ENCODE measurements at regions not wholly inside any gene's neighbourhood (a gene's known extent, or its start where the extent isn't known, plus 50 kb on each side); places are given as distances from the start of the nearest gene placed in this dataset.

DNA sequence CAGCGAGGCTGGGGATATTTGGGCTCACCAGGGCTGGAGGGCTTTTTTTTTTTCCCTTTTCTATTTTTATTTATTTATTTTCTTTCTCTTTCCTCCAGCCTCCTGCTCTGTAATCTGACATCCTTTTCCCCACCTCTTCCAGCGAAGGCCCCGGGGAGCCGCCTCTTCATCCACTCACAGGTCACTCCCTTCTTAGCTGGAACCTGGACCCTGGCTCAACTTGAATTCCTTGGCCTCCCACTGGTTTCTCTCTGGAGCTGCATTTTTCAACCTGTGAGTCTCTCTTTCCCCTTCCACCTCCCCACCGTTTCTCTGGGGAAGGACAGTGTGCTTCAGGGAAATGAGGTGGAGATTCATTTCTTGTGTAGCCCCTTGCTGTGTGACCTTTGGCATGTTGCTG, 82.0 kb downstream of the MRM1 start:
- no peak overlapping the region for H3K4me3 Mint-ChIP-seq
- no peaks in the 10 kb centered on the region for H3K36me3 Mint-ChIP-seq (ENCODE audit: low read depth)
- H3K9me3 Mint-ChIP-seq: no peaks in the 10 kb centered on the region
- H3K4me1 Mint-ChIP-seq (ENCODE audit: low read depth): peaks cover 11% of the 10 kb centered on the region
- no peak for DNase-seq
- H3K27ac Mint-ChIP-seq: no peak overlapping the region
- H3K27me3 Mint-ChIP-seq (ENCODE audit: insufficient read depth): peaks cover 40% of the 10 kb centered on the region
- TF ChIP-seq, protein P1, sequence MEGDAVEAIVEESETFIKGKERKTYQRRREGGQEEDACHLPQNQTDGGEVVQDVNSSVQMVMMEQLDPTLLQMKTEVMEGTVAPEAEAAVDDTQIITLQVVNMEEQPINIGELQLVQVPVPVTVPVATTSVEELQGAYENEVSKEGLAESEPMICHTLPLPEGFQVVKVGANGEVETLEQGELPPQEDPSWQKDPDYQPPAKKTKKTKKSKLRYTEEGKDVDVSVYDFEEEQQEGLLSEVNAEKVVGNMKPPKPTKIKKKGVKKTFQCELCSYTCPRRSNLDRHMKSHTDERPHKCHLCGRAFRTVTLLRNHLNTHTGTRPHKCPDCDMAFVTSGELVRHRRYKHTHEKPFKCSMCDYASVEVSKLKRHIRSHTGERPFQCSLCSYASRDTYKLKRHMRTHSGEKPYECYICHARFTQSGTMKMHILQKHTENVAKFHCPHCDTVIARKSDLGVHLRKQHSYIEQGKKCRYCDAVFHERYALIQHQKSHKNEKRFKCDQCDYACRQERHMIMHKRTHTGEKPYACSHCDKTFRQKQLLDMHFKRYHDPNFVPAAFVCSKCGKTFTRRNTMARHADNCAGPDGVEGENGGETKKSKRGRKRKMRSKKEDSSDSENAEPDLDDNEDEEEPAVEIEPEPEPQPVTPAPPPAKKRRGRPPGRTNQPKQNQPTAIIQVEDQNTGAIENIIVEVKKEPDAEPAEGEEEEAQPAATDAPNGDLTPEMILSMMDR (IDR thresholded peaks at IDR 0.05): no peak

DNA sequence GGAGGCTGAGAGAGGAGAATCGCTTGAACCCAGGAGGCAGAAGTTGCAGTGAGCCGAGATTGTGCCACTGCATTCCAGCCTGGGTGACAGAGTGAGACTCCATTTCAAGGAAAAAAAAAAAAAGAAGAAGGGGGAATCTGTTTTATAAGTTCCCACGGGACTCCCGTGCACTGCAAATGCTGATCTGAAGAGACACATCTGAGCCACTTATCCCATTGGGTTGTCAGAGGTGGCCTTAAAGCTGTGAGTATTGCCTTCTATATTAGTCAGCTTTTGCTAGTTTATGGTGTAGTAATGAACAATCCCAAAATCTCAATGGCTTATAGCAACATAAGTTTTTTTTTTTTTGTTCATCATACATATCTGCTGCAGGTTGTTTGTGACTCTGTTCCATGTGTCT, 82.8 kb downstream of the MRM1 start:
- no peaks in the 10 kb centered on the region for H3K36me3 Mint-ChIP-seq (ENCODE audit: low read depth)
- H3K4me1 Mint-ChIP-seq (ENCODE audit: low read depth): peaks cover 11% of the 10 kb centered on the region
- no peaks in the 10 kb centered on the region for H3K9me3 Mint-ChIP-seq
- no peak for DNase-seq
- H3K27ac Mint-ChIP-seq: no peak overlapping the region
- no peak overlapping the region for H3K4me3 Mint-ChIP-seq
- peaks cover 41% of the 10 kb centered on the region for H3K27me3 Mint-ChIP-seq (ENCODE audit: insufficient read depth)
- TF ChIP-seq, protein P1 (IDR thresholded peaks at IDR 0.05): no peak

DNA sequence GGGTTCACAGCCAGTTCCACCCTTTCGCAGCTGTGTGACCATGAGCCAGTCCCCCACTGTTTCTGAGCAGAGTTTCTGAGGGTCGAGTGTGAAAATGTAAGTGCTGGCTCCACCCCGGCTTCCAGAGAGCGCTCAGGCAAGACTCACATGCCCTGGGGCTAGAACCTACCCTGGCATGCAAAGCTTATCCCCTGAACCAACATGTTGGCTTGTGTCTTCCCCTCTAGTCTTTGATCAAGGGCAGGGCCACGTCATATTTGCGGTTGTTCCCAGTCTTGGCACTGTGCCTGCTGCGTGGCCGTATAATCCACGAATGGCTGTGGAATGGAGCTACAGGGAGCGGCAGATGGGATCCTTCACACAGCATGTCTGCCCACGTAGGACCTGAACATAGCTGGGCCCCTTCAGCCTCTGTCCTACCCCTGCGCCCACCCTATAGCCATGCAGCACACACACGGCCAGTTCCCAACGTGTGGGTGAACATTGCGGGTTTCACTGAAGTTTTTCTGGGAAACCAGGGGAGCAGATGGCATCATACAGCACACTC, 84.8 kb downstream of the MRM1 start:
- TF ChIP-seq, protein P1 (IDR thresholded peaks at IDR 0.05): no peak

DNA sequence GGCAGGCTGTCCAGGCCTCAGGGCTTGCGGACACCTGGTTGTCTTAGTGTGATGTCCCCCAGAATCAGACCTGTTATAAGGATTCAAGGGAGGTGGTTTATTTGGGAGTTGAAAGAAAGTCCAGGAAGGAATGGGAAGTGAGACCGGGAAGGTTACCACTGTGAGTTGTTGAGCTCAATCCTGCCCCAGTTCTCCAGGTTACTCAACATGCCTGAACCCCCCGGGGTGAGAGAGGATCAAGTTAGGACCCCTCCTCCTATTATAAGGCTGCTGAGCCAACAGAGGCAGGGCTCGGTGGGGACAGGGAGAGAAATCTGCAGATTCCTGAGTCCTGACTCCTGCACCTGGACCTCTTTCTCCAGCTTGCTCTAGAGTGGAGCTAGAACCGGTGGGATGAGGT, 86.4 kb downstream of the MRM1 start:
- H3K4me1 Mint-ChIP-seq (ENCODE audit: low read depth): peaks cover 11% of the 10 kb centered on the region
- peaks cover 50% of the 10 kb centered on the region for H3K27me3 Mint-ChIP-seq (ENCODE audit: insufficient read depth)
- no peaks in the 10 kb centered on the region for H3K9me3 Mint-ChIP-seq
- DNase-seq: no peak
- TF ChIP-seq, protein P1 (IDR thresholded peaks at IDR 0.05): no peak
- no peak overlapping the region for H3K27ac Mint-ChIP-seq
- no peaks in the 10 kb centered on the region for H3K36me3 Mint-ChIP-seq (ENCODE audit: low read depth)
- H3K4me3 Mint-ChIP-seq: no peak overlapping the region

More for the DNA sequence above, 84.8 kb downstream of the MRM1 start:
- Mint-ChIP-seq H3K36me3 (ENCODE audit: low read depth) (no peaks in the 10 kb centered on the region), H3K9me3 (no peaks in the 10 kb centered on the region), H3K4me1 (ENCODE audit: low read depth) (peaks cover 11% of the 10 kb centered on the region), H3K27me3 (ENCODE audit: insufficient read depth) (peaks cover 50% of the 10 kb centered on the region), H3K4me3 (no peak overlapping the region), H3K27ac (no peak overlapping the region)
- DNase-seq: peak; percentile 30

DNA sequence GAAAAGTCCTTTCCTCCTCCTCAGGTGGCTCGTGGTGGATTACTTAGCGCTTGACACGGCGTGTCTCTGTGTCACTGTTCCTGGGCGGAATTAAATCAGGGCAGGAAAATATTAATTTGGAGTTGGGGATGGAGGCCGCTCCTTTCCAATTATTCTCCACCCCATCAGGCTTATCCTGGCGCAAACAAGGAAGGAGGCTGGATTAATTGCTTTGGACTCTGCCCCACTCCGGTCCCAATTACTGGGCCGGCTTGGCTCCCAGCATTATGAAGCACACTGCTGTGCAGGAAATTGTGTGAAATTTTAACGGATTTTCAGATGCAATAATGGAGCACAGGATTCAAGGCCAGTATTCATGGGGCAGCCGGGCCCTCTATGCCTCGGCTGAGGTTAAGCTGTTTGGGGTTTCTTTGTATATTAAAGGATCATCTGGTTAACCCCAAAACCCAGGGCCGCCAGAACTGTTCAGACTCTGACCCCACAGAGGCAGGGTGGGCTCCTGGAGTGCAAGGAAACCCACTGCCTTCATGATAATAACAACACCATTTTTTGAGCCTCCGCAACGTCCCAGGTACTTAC, 87.8 kb downstream of the MRM1 start:
- Mint-ChIP-seq H3K36me3 (ENCODE audit: low read depth) (no peaks in the 10 kb centered on the region), H3K27me3 (ENCODE audit: insufficient read depth) (peaks cover 51% of the 10 kb centered on the region), H3K4me1 (ENCODE audit: low read depth) (peaks cover 11% of the 10 kb centered on the region), H3K27ac (no peak overlapping the region), H3K4me3 (no peak overlapping the region), H3K9me3 (no peaks in the 10 kb centered on the region)
- no peak for DNase-seq
- TF ChIP-seq, protein P1 (IDR thresholded peaks at IDR 0.05): no peak
